Type B pancreatic cell (in vitro differentiated cells): ENCODE measurements at regions not wholly inside any gene's neighbourhood (a gene's known extent, or its start where the extent isn't known, plus 50 kb on each side); places are given as distances from the start of the nearest gene placed in this dataset.

Experiments used
- DNase-seq: peaks from one replicate; pipeline ENCODE4 v3.0.0; 2021; ENCODE audit warnings: mixed read lengths; ENCODE audit not compliant: unreplicated experiment; ENCODE audit errors: extremely low spot score
- H3K27ac Mint-ChIP-seq: 2 replicates; pipeline ENCODE4 v1.8.0; 2021; ENCODE audit warnings: mild to moderate bottlenecking, mixed read lengths
- H3K27me3 Mint-ChIP-seq: 2 replicates; pipeline ENCODE4 v1.8.0; 2021; ENCODE audit warnings: mixed read lengths
- H3K36me3 Mint-ChIP-seq: 2 replicates; pipeline ENCODE4 v1.8.0; 2021; ENCODE audit warnings: mixed read lengths
- H3K4me1 Mint-ChIP-seq: one replicate; pipeline ENCODE4 v1.8.0; 2021; ENCODE audit warnings: mixed read lengths; ENCODE audit not compliant: unreplicated experiment
- H3K4me3 Mint-ChIP-seq: 2 replicates; pipeline ENCODE4 v1.8.0; 2021; ENCODE audit warnings: mild to moderate bottlenecking, mixed read lengths
- H3K9me3 Mint-ChIP-seq: 2 replicates; pipeline ENCODE4 v1.8.0; 2021; ENCODE audit warnings: mixed read lengths
- TF ChIP-seq, protein P1 (sequence below): fragments of 200-600 bp; sonication (generic); conservative IDR thresholded peaks from 2 replicates; pipeline ENCODE4 v1.5.0; 2021; ENCODE audit warnings: antibody characterized with exemption, mild to moderate bottlenecking

DNA sequence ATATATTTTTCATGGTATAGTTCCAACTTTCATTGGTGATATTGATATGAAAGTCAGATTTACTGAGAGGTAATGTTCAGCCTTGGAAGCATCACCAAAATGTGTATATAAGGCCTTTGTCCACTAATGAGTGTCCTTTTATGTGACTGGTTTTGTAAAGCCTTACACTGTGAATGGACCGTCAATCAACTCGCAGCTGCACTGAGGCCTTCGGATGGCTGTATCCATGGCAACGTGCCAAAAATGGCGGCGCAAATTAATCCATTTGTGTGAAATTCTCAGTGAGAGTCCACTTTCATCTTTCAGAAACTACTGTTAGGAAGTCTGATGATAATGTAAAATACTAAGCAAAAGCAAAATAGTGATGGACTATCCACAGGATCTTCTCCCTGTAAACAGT lies 131.7 kb downstream of the SPCS3 start:
- Mint-ChIP-seq H3K36me3 (no peaks in the 10 kb centered on the region), H3K9me3 (no peaks in the 10 kb centered on the region), H3K4me3 (no peak overlapping the region), H3K27ac (no peak overlapping the region), H3K27me3 (no peaks in the 10 kb centered on the region), H3K4me1 (no peaks in the 10 kb centered on the region)
- TF ChIP-seq, protein P1, sequence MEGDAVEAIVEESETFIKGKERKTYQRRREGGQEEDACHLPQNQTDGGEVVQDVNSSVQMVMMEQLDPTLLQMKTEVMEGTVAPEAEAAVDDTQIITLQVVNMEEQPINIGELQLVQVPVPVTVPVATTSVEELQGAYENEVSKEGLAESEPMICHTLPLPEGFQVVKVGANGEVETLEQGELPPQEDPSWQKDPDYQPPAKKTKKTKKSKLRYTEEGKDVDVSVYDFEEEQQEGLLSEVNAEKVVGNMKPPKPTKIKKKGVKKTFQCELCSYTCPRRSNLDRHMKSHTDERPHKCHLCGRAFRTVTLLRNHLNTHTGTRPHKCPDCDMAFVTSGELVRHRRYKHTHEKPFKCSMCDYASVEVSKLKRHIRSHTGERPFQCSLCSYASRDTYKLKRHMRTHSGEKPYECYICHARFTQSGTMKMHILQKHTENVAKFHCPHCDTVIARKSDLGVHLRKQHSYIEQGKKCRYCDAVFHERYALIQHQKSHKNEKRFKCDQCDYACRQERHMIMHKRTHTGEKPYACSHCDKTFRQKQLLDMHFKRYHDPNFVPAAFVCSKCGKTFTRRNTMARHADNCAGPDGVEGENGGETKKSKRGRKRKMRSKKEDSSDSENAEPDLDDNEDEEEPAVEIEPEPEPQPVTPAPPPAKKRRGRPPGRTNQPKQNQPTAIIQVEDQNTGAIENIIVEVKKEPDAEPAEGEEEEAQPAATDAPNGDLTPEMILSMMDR: no peak
- no peak for DNase-seq

DNA sequence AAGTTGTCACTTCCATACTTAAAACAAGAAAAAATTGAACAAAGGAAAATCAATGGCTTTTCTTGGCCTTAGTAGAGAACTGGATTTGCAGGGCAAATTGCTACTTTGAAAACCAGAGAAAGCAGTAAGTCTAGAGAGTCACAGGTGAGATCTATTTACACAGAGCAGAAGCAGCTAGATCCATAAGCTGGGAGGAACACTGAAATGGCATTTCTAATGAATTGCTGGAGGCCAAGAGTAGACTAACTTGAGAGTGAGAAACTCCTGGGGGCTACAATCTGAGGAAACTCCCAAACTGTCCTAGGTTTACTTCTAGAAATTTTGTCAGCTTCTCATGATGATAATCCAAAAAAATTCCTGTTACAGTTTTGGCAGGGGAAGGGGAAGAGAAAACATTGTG lies 133.3 kb downstream of the SPCS3 start:
- H3K4me1 Mint-ChIP-seq: no peaks in the 10 kb centered on the region
- H3K27ac Mint-ChIP-seq: no peak overlapping the region
- H3K9me3 Mint-ChIP-seq: no peaks in the 10 kb centered on the region
- DNase-seq: no peak
- no peak overlapping the region for H3K4me3 Mint-ChIP-seq
- H3K27me3 Mint-ChIP-seq: no peaks in the 10 kb centered on the region
- TF ChIP-seq, protein P1: no peak
- no peaks in the 10 kb centered on the region for H3K36me3 Mint-ChIP-seq

DNA sequence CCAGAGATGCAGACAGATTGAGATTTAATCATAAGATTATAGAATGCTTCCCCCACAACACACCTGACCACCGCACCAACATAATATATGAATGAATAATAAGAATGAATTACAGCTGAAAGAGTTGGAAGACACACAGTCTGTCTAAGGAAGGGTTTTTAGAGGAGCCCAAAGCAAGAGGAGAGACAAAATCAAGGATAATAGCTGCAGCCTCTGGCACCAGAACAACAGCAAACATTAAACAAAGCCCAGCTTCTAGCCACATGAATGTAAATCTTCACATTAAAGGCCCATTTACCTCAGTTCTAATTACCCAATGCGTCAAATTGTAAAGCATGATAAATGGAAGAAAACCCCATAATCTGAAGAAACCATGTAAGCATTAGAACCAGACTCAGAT lies 133.9 kb downstream of the SPCS3 start:
- no peak for DNase-seq
- no peaks in the 10 kb centered on the region for H3K9me3 Mint-ChIP-seq
- no peaks in the 10 kb centered on the region for H3K4me1 Mint-ChIP-seq
- no peaks in the 10 kb centered on the region for H3K27me3 Mint-ChIP-seq
- H3K36me3 Mint-ChIP-seq: no peaks in the 10 kb centered on the region
- H3K4me3 Mint-ChIP-seq: no peak overlapping the region
- TF ChIP-seq, protein P1: no peak
- no peak overlapping the region for H3K27ac Mint-ChIP-seq

DNA sequence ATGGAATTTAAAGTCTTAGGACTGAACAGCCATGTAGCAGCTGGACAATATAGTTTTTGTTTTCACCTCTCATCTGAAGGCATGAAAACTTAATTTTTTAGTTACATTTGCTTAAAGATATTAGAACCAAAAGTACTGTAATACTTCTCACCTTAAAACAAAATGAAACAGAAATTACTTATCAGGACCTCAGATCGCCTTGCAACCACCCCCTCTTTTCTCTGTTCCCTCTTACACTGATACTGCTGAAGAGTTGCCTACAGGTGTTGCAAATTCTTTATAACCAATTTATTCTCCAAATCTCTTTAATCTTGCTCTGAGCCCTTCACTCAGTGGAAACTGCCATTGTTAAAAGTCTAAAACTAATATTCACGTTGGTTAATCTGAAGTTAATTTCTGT lies 145.0 kb downstream of the SPCS3 start:
- Mint-ChIP-seq H3K27me3 (no peaks in the 10 kb centered on the region), H3K36me3 (no peaks in the 10 kb centered on the region), H3K4me1 (no peaks in the 10 kb centered on the region), H3K27ac (no peak overlapping the region), H3K4me3 (no peak overlapping the region), H3K9me3 (no peaks in the 10 kb centered on the region)
- TF ChIP-seq, protein P1: no peak
- DNase-seq: no peak

DNA sequence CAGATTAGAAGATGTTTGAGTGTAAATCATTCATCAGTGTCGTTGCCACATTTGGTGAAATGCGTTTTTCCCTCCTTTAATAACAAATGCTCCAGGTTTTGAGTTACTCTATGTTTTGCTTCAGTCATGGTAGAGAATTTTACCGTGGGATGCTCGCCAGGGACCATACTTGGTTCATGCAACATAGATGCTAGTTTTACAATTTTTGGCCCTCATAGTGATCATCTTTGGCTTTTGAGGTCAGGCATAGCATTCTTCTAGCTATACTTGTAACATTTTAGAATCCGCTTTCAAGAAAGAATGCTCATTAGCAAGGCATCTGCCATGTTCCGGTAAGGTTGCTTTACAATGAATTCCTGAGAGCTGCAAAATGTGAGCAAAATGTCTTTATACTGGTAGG lies 147.2 kb downstream of the SPCS3 start:
- Mint-ChIP-seq H3K36me3 (no peaks in the 10 kb centered on the region), H3K4me3 (no peak overlapping the region), H3K9me3 (no peaks in the 10 kb centered on the region), H3K27ac (no peak overlapping the region), H3K4me1 (no peaks in the 10 kb centered on the region), H3K27me3 (no peaks in the 10 kb centered on the region)
- TF ChIP-seq, protein P1: no peak
- no peak for DNase-seq

DNA sequence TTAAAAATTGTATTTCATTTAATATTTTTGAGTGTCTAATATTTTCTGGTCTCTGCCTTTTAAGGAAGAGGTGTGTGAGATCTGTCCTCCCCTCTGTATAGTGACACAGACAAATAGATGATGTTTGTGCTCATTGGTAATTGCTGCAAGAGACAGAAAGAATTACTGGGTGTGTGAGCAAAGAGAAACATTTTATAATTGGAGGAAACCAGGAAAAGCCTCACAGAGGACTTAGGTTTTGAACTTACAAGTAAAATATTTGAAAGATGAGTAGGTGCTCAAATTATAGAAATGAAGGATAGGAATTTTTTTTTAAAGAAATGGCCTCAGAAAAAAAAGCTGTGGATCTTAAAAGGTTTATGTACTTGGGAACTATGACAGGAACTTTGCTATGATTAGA lies 149.8 kb downstream of the SPCS3 start:
- Mint-ChIP-seq H3K27me3 (no peaks in the 10 kb centered on the region), H3K27ac (no peak overlapping the region), H3K4me3 (no peak overlapping the region), H3K9me3 (no peaks in the 10 kb centered on the region), H3K4me1 (no peaks in the 10 kb centered on the region), H3K36me3 (no peaks in the 10 kb centered on the region)
- no peak for DNase-seq
- TF ChIP-seq, protein P1: no peak
